ENCODE measurements at regions not wholly inside any gene's neighbourhood (a gene's known extent, or its start where the extent isn't known, plus 50 kb on each side); places are given as distances from the start of the nearest gene placed in this dataset. TPM values are rescaled to one million over a fixed set of nuclear protein-coding genes. Genes with fewer than 3 reads are reported as not detected.

- peak; percentile 45 for DNase-seq (ENCODE audit: low spot score)
These were observed 81.2 kb upstream of the KCNIP4 start for GRCh38 chr4:22029803-22030202.

- no peak for DNase-seq (ENCODE audit: low spot score)
These were observed 72.5 kb upstream of the KCNIP4 start for GRCh38 chr4:22021106-22021505.

- no peak for DNase-seq (ENCODE audit: low spot score)
These were observed 71.6 kb upstream of the KCNIP4 start for GRCh38 chr4:22020129-22020528.

- no peak for DNase-seq (ENCODE audit: low spot score)
These were observed 71.1 kb upstream of the KCNIP4 start for GRCh38 chr4:22019676-22020075.

GRCh38 chr4:22014222-22014741, 65.7 kb upstream of the KCNIP4 start:
- DNase-seq (ENCODE audit: low spot score) = no peak

- DNase-seq (ENCODE audit: low spot score) = no peak
These were observed 55.3 kb upstream of the KCNIP4 start for GRCh38 chr4:22003878-22004277.

Small RNA genes in the stretch of these regions (small RNA-seq; reads per million reads assigned to genes)
- gene RNU6-420P = not detected

Measured in HT-29 (cell line).